ENCODE measurements at regions not wholly inside any gene's neighbourhood (a gene's known extent, or its start where the extent isn't known, plus 50 kb on each side); places are given as distances from the start of the nearest gene placed in this dataset.

- H3K27ac Mint-ChIP-seq = no peak overlapping the region
- Histone ChIP-seq H3K9me3 (ENCODE audit: control insufficient read depth in 2 of 2, low read length in 2 of 2) (no peaks in the 10 kb centered on the region), H3K36me3 (ENCODE audit: control insufficient read depth, insufficient read depth, low read length) (no peaks in the 10 kb centered on the region), H3K4me1 (ENCODE audit: control insufficient read depth, insufficient read depth, low read length, poor library complexity, severe bottlenecking) (no peaks in the 10 kb centered on the region), H3K4me3 (ENCODE audit: low read depth, low read length) (no peak overlapping the region), H3K27me3 (ENCODE audit: control insufficient read depth, insufficient read depth, low read length) (no peaks in the 10 kb centered on the region), H3K27ac (ENCODE audit: insufficient read depth, low read length, poor library complexity, severe bottlenecking) (no peak overlapping the region)
- H3K36me3 Mint-ChIP-seq = no peaks in the 10 kb centered on the region
- DNase-seq (no peak), ATAC-seq (ENCODE audit: low read depth in 2 of 2) (no peak)
- peaks cover 0 to 4% (median 0%) of the 10 kb centered on the region in 4 donors for H3K4me1 Mint-ChIP-seq
- no peaks in the 10 kb centered on the region for H3K27me3 Mint-ChIP-seq
- no peak overlapping the region for H3K4me3 Mint-ChIP-seq
- H3K9me3 Mint-ChIP-seq = peaks cover 0 to 6% (median 0%) of the 10 kb centered on the region in 7 donors
Measured at GRCh38 chr11:16408619-16409018, 52.3 kb upstream of the SOX6 start.

- H3K4me1 ChIP-seq (ENCODE audit: control insufficient read depth, insufficient read depth, low read length, poor library complexity, severe bottlenecking) = no peaks in the 10 kb centered on the region
- ATAC-seq (ENCODE audit: low read depth in 2 of 2) = no peak
- Mint-ChIP-seq H3K4me1 (peaks cover 0 to 4% (median 0%) of the 10 kb centered on the region in 4 donors), H3K36me3 (no peaks in the 10 kb centered on the region), H3K27ac (no peak overlapping the region), H3K9me3 (peaks cover 0 to 6% (median 1%) of the 10 kb centered on the region in 7 donors), H3K27me3 (no peaks in the 10 kb centered on the region), H3K4me3 (no peak overlapping the region)
- H3K9me3 ChIP-seq (ENCODE audit: control insufficient read depth in 2 of 2, low read length in 2 of 2) = no peaks in the 10 kb centered on the region
- no peak for DNase-seq
- no peak overlapping the region for H3K4me3 ChIP-seq (ENCODE audit: low read depth, low read length)
- no peaks in the 10 kb centered on the region for H3K36me3 ChIP-seq (ENCODE audit: control insufficient read depth, insufficient read depth, low read length)
- no peaks in the 10 kb centered on the region for H3K27me3 ChIP-seq (ENCODE audit: control insufficient read depth, insufficient read depth, low read length)
- H3K27ac ChIP-seq (ENCODE audit: insufficient read depth, low read length, poor library complexity, severe bottlenecking) = no peak overlapping the region
Measured at GRCh38 chr11:16406226-16406625, 49.9 kb upstream of the SOX6 start.
